HL-60 (cell line): ENCODE measurements at regions not wholly inside any gene's neighbourhood (a gene's known extent, or its start where the extent isn't known, plus 50 kb on each side); places are given as distances from the start of the nearest gene placed in this dataset.

Source experiments
- DNase-seq, 2 experiments: peaks; one replicate each; pipeline ENCODE4 v3.0.0-alpha.2; 2010 to 2020; ENCODE audit warnings: low read depth in 1 of 2, low spot score in 1 of 2
- H3K27ac ChIP-seq: fragments of 250-450 bp; sonication (Bioruptor Pico); replicated peaks from 2 replicates; pipeline ENCODE4 v1.5.1; 2020; ENCODE audit warnings: mild to moderate bottlenecking, moderate library complexity
- H3K27me3 ChIP-seq: fragments of 250-450 bp; sonication (Bioruptor Pico); 2 replicates; pipeline ENCODE4 v1.5.1; 2021; ENCODE audit warnings: mild to moderate bottlenecking, moderate library complexity; ENCODE audit not compliant: insufficient read depth, poor library complexity, severe bottlenecking
- H3K4me3 ChIP-seq: replicated peaks from 2 replicates; pipeline ENCODE4 v1.5.1; 2011; ENCODE audit warnings: mild to moderate bottlenecking, control low read depth, low read length; ENCODE audit not compliant: insufficient read depth
- CTCF ChIP-seq: IDR thresholded peaks from one replicate; pipeline ENCODE4 v1.5.1; 2011; ENCODE audit warnings: low read length, control low read depth, inconsistent platforms; ENCODE audit not compliant: insufficient read depth
- GABPA ChIP-seq: IDR thresholded peaks from 2 replicates; pipeline ENCODE4 v1.6.1; 2012; ENCODE audit warnings: low read depth
- POLR2AphosphoS5 ChIP-seq: IDR thresholded peaks from 2 replicates; pipeline ENCODE4 v1.6.1; 2012; ENCODE audit warnings: low read depth
- REST ChIP-seq: IDR thresholded peaks from 2 replicates; pipeline ENCODE4 v1.6.1; 2012; ENCODE audit warnings: low read depth; ENCODE audit not compliant: insufficient replicate concordance
- SPI1 ChIP-seq: IDR thresholded peaks from 2 replicates; pipeline ENCODE4 v1.6.1; 2012; ENCODE audit warnings: low read depth, mild to moderate bottlenecking, borderline replicate concordance

DNA sequence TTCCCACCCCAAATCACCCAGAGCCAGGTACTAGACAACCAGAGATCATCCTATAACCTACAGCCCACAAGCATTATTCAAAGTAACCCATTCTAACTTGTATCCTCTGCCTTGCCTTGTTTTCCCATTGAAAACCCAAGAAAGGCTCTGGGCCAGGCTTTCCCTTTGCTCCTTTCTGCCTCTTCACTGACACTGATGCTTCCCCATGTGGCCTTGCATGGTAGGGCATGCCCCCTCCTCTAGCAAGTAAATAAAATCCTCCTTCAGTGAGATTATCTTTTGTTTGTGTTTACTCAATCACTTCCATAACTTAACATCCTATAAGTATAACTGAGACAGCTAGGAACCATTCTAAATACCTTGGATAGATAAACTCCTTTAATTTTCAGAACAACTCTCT, 65.6 kb upstream of the FAR1 start:
- Histone ChIP-seq H3K27me3 (no peaks in the 10 kb centered on the region), H3K4me3 (no peak overlapping the region), H3K27ac (no peak overlapping the region)
- no peak for DNase-seq
- no peak for TF ChIP-seq SPI1
- TF ChIP-seq GABPA, result no peak
- no peak for TF ChIP-seq CTCF

DNA sequence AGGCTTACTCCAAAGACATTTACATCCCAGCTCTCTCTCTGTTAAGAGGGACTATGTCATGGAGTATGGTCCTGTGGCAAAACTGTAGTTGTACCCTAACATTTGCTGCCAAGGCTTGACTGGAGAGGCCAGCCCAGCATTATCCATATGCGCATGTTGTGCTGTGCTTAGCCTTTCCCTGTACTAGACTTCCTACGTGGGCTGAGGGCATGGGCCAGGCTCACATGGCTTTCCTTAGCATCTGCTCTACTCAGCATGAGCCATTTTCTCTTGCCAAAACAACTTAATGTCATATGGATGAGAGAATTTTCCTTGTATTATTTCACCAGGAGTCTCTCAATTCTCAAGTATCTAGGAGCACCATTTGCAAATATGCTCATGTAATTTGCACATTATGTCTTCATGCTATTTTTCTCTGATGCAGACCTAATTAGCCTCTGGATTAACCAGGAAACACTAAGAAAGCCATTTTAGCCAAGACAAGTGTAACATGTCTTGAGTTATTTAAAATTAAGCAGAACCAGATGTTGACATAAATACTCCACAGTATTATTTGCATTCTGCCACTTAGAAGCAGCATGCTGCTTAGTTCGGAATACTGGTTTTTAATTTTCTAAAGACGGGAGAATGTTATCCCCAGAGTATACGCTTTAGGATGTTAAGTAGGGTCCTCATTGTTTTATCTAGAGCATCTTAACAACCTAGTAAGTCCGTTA, 71.7 kb upstream of the FAR1 start:
- TF ChIP-seq CTCF, result no peak
- no peak for TF ChIP-seq SPI1
- no peak for TF ChIP-seq REST
- no peak for TF ChIP-seq POLR2AphosphoS5
- TF ChIP-seq GABPA, result no peak
- no peak overlapping the region for H3K4me3 ChIP-seq
- no peak for DNase-seq
- no peak overlapping the region for H3K27ac ChIP-seq
- peaks cover 2% of the 10 kb centered on the region for H3K27me3 ChIP-seq

GRCh38 chr11:13595166-13595565, 73.3 kb upstream of the FAR1 start:
- DNase-seq, result no peak
- H3K4me3 ChIP-seq, result no peak overlapping the region
- TF ChIP-seq GABPA (no peak), CTCF (no peak), POLR2AphosphoS5 (no peak), SPI1 (no peak), REST (no peak)
- peaks cover 2% of the 10 kb centered on the region for H3K27me3 ChIP-seq
- H3K27ac ChIP-seq, result no peak overlapping the region

DNA sequence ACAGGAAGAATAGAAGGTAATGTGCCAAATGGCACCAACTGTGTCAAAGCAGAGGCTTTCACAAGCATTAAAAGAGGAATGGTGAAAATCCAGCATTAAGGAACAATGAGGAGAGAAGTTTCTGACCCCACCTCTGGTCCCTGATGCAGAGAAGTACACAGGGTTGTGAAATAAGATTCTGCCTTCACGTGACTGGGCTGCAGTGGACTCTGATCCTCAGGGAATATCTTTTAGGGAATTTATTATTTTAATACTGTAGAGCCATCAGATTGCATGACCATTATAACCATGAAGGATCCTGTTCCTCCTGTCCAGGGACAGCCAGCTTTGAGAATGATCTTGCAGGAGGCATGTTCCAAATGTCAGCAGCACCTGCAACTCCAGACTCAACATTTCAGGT, 74.4 kb upstream of the FAR1 start:
- TF ChIP-seq REST, result no peak
- no peak for TF ChIP-seq GABPA
- TF ChIP-seq CTCF, result no peak
- no peak for TF ChIP-seq POLR2AphosphoS5
- no peak for TF ChIP-seq SPI1
- Histone ChIP-seq H3K27ac (no peak overlapping the region), H3K27me3 (peaks cover 2% of the 10 kb centered on the region), H3K4me3 (no peak overlapping the region)
- DNase-seq, result no peak
